Cardiac septum (tissue), 1 donor: ENCODE measurements at regions not wholly inside any gene's neighbourhood (a gene's known extent, or its start where the extent isn't known, plus 50 kb on each side); places are given as distances from the start of the nearest gene placed in this dataset.

Experiments
- DNase-seq: peaks from one replicate; pipeline ENCODE4 v3.0.0-alpha.2; 2020; ENCODE audit warnings: low spot score
- intact Hi-C: fragments of 100-400 bp; cut with DNase I; formaldehyde crosslinking; loops from one replicate; pipeline ENCODE4 v1.14.0; 2022
- donor health status: DM: no; HTN: no; CAD: no.

- no peak for DNase-seq
- intact Hi-C loops, result no loop called here
These were observed 60.8 kb upstream of the DYNAP start for GRCh38 chr18:54530285-54530684.

GRCh38 chr18:54531402-54532065 is 59.5 kb upstream of the DYNAP start:
- DNase-seq, result no peak
- intact Hi-C loops, result no loop called here

GRCh38 chr18:54532222-54532621 is 58.8 kb upstream of the DYNAP start:
- no peak for DNase-seq
- intact Hi-C loops, result no loop called here

GRCh38 chr18:54532962-54533361 is 58.1 kb upstream of the DYNAP start:
- DNase-seq, result no peak
- intact Hi-C loops, result no loop called here
